HEK293 (cell line): ENCODE measurements at regions not wholly inside any gene's neighbourhood (a gene's known extent, or its start where the extent isn't known, plus 50 kb on each side); places are given as distances from the start of the nearest gene placed in this dataset.

ENCODE experiments used
- CTCF ChIA-PET: fragments of 350-600 bp; formaldehyde crosslinking; extraction: SDS; loops from one replicate; lab custom pipeline; 2021; ENCODE audit warnings: antibody characterized with exemption; lab: Yijun Ruan, JAX
- POLR2A ChIA-PET: fragments of 300-600 bp; formaldehyde crosslinking; extraction: SDS; loops from one replicate; lab custom pipeline; 2020; ENCODE audit warnings: antibody characterized with exemption, inconsistent platforms; lab: Yijun Ruan, JAX
- H3K27ac ChIP-seq: fragments of 200-500 bp; sonication (Bioruptor generic); 2 replicates; pipeline ENCODE4 v1.5.1; 2014; ENCODE audit warnings: low read depth, low read length, control low read depth, inconsistent platforms; ENCODE audit errors: extremely low read depth
- H3K36me3 ChIP-seq, 2 experiments: fragments of 200-500 bp in 1 of 2; sonication (Bioruptor generic) in 1 of 2; 1 replicate in 1 of 2; 2 replicates in 1 of 2; pipeline ENCODE4 v1.5.1; 2014 to 2017; ENCODE audit warnings: inconsistent platforms in 2 of 2, low read length in 2 of 2; ENCODE audit not compliant: control insufficient read depth in 2 of 2, insufficient read depth in 1 of 2
- H3K4me1 ChIP-seq: fragments of 200-500 bp; sonication (Bioruptor generic); 2 replicates; pipeline ENCODE4 v1.5.1; 2014; ENCODE audit warnings: mild to moderate bottlenecking, low read length, inconsistent platforms; ENCODE audit not compliant: control insufficient read depth, insufficient read depth
- H3K4me3 ChIP-seq: 2 replicates; pipeline ENCODE4 v1.5.1; 2011; ENCODE audit warnings: low read depth, mild to moderate bottlenecking, control low read depth, low read length, moderate library complexity
- H3K9me3 ChIP-seq: fragments of 200-500 bp; sonication (Bioruptor generic); 2 replicates; pipeline ENCODE4 v1.5.1; 2014; ENCODE audit warnings: low read depth, low read length, inconsistent platforms; ENCODE audit not compliant: control insufficient read depth, insufficient read depth
- HOXC10 ChIP-seq: sonication (generic); formaldehyde crosslinking; IDR thresholded peaks from 2 replicates; pipeline ENCODE4 v1.8.1; 2023; ENCODE audit warnings: mild to moderate bottlenecking, missing genetic modification reagents
- OSR2 ChIP-seq: fragments of 450-650 bp; formaldehyde crosslinking; IDR thresholded peaks from 2 replicates; pipeline ENCODE4 v1.5.1; 2016; ENCODE audit warnings: missing biosample characterization, missing genetic modification characterization
- PBX3 ChIP-seq: sonication (generic); formaldehyde crosslinking; IDR thresholded peaks from 2 replicates; pipeline ENCODE4 v1.8.1; 2022; ENCODE audit warnings: mild to moderate bottlenecking, moderate library complexity, missing genetic modification reagents
- SP3 ChIP-seq: fragments of 450-650 bp; formaldehyde crosslinking; IDR thresholded peaks from 2 replicates; pipeline ENCODE4 v1.5.1; 2016; ENCODE audit warnings: missing biosample characterization, missing genetic modification characterization
- ZBTB8A ChIP-seq: fragments of 450-650 bp; formaldehyde crosslinking; IDR thresholded peaks from 2 replicates; pipeline ENCODE4 v1.5.1; 2016; ENCODE audit warnings: missing biosample characterization, missing genetic modification characterization
- ZFHX2 ChIP-seq: fragments of 450-650 bp; formaldehyde crosslinking; conservative IDR thresholded peaks from 2 replicates; pipeline ENCODE4 v1.5.1; 2016; ENCODE audit warnings: missing biosample characterization, missing genetic modification characterization
- ZNF114 ChIP-seq: fragments of 450-650 bp; formaldehyde crosslinking; IDR thresholded peaks from 2 replicates; pipeline ENCODE4 v1.5.0; 2017; ENCODE audit warnings: missing biosample characterization, missing genetic modification characterization
- ZNF157 ChIP-seq: fragments of 450-650 bp; formaldehyde crosslinking; IDR thresholded peaks from 2 replicates; pipeline ENCODE4 v1.5.1; 2016; ENCODE audit warnings: missing biosample characterization, missing genetic modification characterization
- ZNF16 ChIP-seq: fragments of 450-650 bp; formaldehyde crosslinking; IDR thresholded peaks from 2 replicates; pipeline ENCODE4 v1.5.1; 2016; ENCODE audit warnings: low read depth, missing biosample characterization, missing genetic modification characterization
- ZNF398 ChIP-seq: fragments of 450-650 bp; formaldehyde crosslinking; IDR thresholded peaks from 2 replicates; pipeline ENCODE4 v1.5.1; 2017; ENCODE audit warnings: missing biosample characterization, missing genetic modification characterization
- ZNF473 ChIP-seq: fragments of 450-650 bp; formaldehyde crosslinking; IDR thresholded peaks from 2 replicates; pipeline ENCODE4 v1.5.1; 2017; ENCODE audit warnings: missing biosample characterization, missing genetic modification characterization
- ZNF48 ChIP-seq: fragments of 450-650 bp; formaldehyde crosslinking; IDR thresholded peaks from 2 replicates; pipeline ENCODE4 v1.5.1; 2016; ENCODE audit warnings: missing biosample characterization, missing genetic modification characterization
- ZNF529 ChIP-seq: fragments of 450-650 bp; formaldehyde crosslinking; IDR thresholded peaks from 2 replicates; pipeline ENCODE4 v1.5.1; 2017; ENCODE audit warnings: missing genetic modification characterization, missing biosample characterization; ENCODE audit not compliant: insufficient replicate concordance
- ZNF561 ChIP-seq: fragments of 450-650 bp; IDR thresholded peaks from 2 replicates; pipeline ENCODE4 v1.5.1; 2018; ENCODE audit warnings: missing biosample characterization, missing genetic modification characterization, borderline replicate concordance
- ZNF610 ChIP-seq: fragments of 450-650 bp; formaldehyde crosslinking; IDR thresholded peaks from 2 replicates; pipeline ENCODE4 v1.5.1; 2016; ENCODE audit warnings: missing biosample characterization, missing genetic modification characterization, borderline replicate concordance
- ZNF621 ChIP-seq: fragments of 450-650 bp; formaldehyde crosslinking; IDR thresholded peaks from 2 replicates; pipeline ENCODE4 v1.5.1; 2017; ENCODE audit warnings: missing biosample characterization, missing genetic modification characterization
- ZNF664 ChIP-seq: fragments of 450-650 bp; formaldehyde crosslinking; IDR thresholded peaks from 2 replicates; pipeline ENCODE4 v1.5.1; 2016; ENCODE audit warnings: missing biosample characterization, missing genetic modification characterization
- ZNF670 ChIP-seq: fragments of 450-650 bp; formaldehyde crosslinking; IDR thresholded peaks from 2 replicates; pipeline ENCODE4 v1.5.1; 2016; ENCODE audit warnings: missing biosample characterization, missing genetic modification characterization, low read depth
- ZNF776 ChIP-seq: fragments of 450-650 bp; formaldehyde crosslinking; IDR thresholded peaks from 2 replicates; pipeline ENCODE4 v1.5.0; 2017; ENCODE audit warnings: missing biosample characterization, missing genetic modification characterization, borderline replicate concordance
- ZNF792 ChIP-seq: fragments of 450-650 bp; formaldehyde crosslinking; IDR thresholded peaks from 2 replicates; pipeline ENCODE4 v1.5.1; 2016; ENCODE audit warnings: missing biosample characterization, missing genetic modification characterization
- ZNF843 ChIP-seq: fragments of 450-650 bp; formaldehyde crosslinking; IDR thresholded peaks from 2 replicates; pipeline ENCODE4 v1.5.1; 2016; ENCODE audit warnings: missing biosample characterization, missing genetic modification characterization
- ZSCAN5A ChIP-seq: fragments of 450-650 bp; formaldehyde crosslinking; IDR thresholded peaks from 2 replicates; pipeline ENCODE4 v1.5.1; 2016; ENCODE audit warnings: missing biosample characterization, missing genetic modification characterization
- TF ChIP-seq, protein P1 (sequence below): fragments of 450-650 bp; IDR thresholded peaks from 2 replicates; pipeline ENCODE4 v1.5.1; 2018; ENCODE audit warnings: missing biosample characterization, missing genetic modification characterization
- TF ChIP-seq, protein P2 (sequence below): fragments of 450-650 bp; formaldehyde crosslinking; IDR thresholded peaks from 2 replicates; pipeline ENCODE4 v1.5.1; 2017; ENCODE audit warnings: missing biosample characterization, missing genetic modification characterization

DNA sequence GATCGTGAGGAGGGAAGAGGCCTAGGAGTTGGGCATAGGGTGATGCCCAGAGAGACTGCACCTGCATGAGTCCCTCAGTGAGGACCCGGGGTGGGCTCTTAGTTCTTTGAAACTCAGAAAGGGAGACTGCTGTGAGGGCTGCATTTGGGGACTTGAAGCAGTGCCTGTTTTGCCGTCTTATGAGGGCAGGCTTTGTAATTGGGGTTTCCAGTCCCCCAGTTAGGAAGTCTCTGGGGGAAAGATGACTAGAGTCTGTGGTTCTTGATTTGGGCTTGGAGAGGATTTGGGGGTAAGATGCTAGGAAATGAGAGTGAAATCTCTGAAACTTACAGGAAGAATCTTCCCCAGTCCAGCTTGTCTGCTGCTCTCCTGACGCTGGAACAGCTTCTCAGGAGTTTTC is 99.6 kb downstream of the ARF6 start:
- POLR2A ChIA-PET, result no interaction called here
- no peak overlapping the region for H3K27ac ChIP-seq
- CTCF ChIA-PET, result interaction anchor here (1.0 kb wide), 1 partner anchor 22 kb away, joined by 4 read pairs; no protein-coding TSS in a partner anchor
- no peaks in the 10 kb centered on the region for H3K4me1 ChIP-seq
- no peaks in the 10 kb centered on the region for H3K9me3 ChIP-seq
- H3K4me3 ChIP-seq, result no peak overlapping the region
- TF ChIP-seq ZNF114 (tag by site-specific recombination), result no peak
- TF ChIP-seq ZFHX2, result no peak
- no peak for TF ChIP-seq PBX3 (CRISPR knock-in tag)
- TF ChIP-seq HOXC10 (CRISPR knock-in tag), result no peak
- TF ChIP-seq ZSCAN5A, result no peak
- TF ChIP-seq ZNF843, result no peak
- TF ChIP-seq ZNF664, result no peak
- no peak for TF ChIP-seq SP3
- no peaks in the 10 kb centered on the region for H3K36me3 ChIP-seq

- Histone ChIP-seq H3K36me3 (no peaks in the 10 kb centered on the region), H3K27ac (no peak overlapping the region), H3K4me1 (no peaks in the 10 kb centered on the region), H3K9me3 (no peaks in the 10 kb centered on the region), H3K4me3 (no peak overlapping the region)
- ChIA-PET POLR2A (no interaction called here), CTCF (interaction anchor here (1.0 kb wide), 1 partner anchor 22 kb away, joined by 4 read pairs; no protein-coding TSS in a partner anchor)
- TF ChIP-seq ZNF48 (tag by site-specific recombination) (no peak), ZNF157 (tag by site-specific recombination) (no peak), ZNF529 (no peak), ZBTB8A (tag by site-specific recombination) (no peak), ZNF16 (tag by site-specific recombination) (no peak), ZNF621 (tag by site-specific recombination) (no peak), ZNF398 (tag by site-specific recombination) (no peak), ZNF473 (tag by site-specific recombination) (no peak), ZNF776 (tag by site-specific recombination) (no peak)
Observed at GRCh38 chr14:49992901-49993339, 100.0 kb downstream of the ARF6 start.

GRCh38 chr14:49993565-49993964 is 100.7 kb downstream of the ARF6 start:
- H3K27ac ChIP-seq, result no peak overlapping the region
- POLR2A ChIA-PET, result no interaction called here

More at GRCh38 chr14:49993565-49993964, 100.7 kb downstream of the ARF6 start:
- Histone ChIP-seq H3K36me3 (no peaks in the 10 kb centered on the region), H3K9me3 (no peaks in the 10 kb centered on the region), H3K4me3 (no peak overlapping the region), H3K4me1 (no peaks in the 10 kb centered on the region)
- TF ChIP-seq ZNF610 (tag by site-specific recombination) (no peak), ZNF561 (tag by site-specific recombination) (no peak), ZNF792 (tag by site-specific recombination) (no peak), ZNF670 (no peak), OSR2 (tag by site-specific recombination) (no peak)
- TF ChIP-seq, protein P1, sequence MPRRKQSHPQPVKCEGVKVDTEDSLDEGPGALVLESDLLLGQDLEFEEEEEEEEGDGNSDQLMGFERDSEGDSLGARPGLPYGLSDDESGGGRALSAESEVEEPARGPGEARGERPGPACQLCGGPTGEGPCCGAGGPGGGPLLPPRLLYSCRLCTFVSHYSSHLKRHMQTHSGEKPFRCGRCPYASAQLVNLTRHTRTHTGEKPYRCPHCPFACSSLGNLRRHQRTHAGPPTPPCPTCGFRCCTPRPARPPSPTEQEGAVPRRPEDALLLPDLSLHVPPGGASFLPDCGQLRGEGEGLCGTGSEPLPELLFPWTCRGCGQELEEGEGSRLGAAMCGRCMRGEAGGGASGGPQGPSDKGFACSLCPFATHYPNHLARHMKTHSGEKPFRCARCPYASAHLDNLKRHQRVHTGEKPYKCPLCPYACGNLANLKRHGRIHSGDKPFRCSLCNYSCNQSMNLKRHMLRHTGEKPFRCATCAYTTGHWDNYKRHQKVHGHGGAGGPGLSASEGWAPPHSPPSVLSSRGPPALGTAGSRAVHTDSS, result no peak
- TF ChIP-seq, protein P2, sequence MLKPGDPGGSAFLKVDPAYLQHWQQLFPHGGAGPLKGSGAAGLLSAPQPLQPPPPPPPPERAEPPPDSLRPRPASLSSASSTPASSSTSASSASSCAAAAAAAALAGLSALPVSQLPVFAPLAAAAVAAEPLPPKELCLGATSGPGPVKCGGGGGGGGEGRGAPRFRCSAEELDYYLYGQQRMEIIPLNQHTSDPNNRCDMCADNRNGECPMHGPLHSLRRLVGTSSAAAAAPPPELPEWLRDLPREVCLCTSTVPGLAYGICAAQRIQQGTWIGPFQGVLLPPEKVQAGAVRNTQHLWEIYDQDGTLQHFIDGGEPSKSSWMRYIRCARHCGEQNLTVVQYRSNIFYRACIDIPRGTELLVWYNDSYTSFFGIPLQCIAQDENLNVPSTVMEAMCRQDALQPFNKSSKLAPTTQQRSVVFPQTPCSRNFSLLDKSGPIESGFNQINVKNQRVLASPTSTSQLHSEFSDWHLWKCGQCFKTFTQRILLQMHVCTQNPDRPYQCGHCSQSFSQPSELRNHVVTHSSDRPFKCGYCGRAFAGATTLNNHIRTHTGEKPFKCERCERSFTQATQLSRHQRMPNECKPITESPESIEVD (tag by site-specific recombination), result no peak
- CTCF ChIA-PET, result interaction anchor here (1.0 kb wide), 1 partner anchor 23 kb away, joined by 4 read pairs; no protein-coding TSS in a partner anchor
